GM19397 (cell line): ENCODE measurements at regions not wholly inside any gene's neighbourhood (a gene's known extent, or its start where the extent isn't known, plus 50 kb on each side); places are given as distances from the start of the nearest gene placed in this dataset.
"Not testable (repeated sequence)": the region's sequence is repeated elsewhere in the genome, so short reads cannot be mapped to it uniquely, and the experiment has no call there.

Experiments used
- ATAC-seq: cut with Tn5 transposase; IDR thresholded peaks from one replicate; pipeline ENCODE4 v1.9.1; 2021; ENCODE audit warnings: mild to moderate bottlenecking, moderate library complexity; ENCODE audit not compliant: unreplicated experiment

DNA sequence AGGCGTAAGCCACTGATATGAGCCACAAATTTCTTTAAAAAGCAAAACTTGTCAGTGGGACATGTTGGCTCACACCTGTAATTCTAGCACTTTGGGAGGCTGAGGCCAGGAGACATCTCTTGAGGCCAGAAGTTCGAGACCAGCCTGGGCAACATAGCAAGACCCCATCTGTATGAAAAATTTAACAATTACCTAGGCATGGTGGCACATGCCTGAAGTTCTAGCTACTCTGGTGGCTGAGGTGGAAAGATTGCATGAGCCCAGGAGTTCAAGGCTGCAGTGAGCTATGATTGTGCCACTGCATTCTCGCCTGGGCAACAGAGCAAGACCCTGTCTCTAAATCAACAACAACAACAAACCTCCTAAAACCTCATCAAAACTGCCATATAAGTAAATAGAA, 147.6 kb upstream of the BARHL2 start:
- no peak for ATAC-seq

DNA sequence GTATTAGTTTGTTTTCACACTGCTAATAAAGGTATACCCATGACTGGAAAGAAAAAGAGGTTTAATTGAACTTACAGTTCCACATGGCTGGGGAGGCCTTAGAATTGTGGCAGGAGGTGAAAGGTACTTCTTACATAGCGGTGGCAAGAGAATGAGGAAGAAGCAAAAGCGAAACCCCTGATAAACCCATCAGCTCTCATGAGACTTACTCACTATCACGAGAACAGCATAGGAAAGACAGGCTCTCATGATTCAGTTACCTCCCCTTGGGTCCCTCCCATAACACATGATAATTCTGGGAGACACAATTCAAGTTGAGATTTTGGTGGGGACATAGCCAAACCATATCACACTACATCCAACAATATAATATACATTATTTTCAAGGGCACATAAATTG, 145.7 kb upstream of the BARHL2 start:
- ATAC-seq: no peak

DNA sequence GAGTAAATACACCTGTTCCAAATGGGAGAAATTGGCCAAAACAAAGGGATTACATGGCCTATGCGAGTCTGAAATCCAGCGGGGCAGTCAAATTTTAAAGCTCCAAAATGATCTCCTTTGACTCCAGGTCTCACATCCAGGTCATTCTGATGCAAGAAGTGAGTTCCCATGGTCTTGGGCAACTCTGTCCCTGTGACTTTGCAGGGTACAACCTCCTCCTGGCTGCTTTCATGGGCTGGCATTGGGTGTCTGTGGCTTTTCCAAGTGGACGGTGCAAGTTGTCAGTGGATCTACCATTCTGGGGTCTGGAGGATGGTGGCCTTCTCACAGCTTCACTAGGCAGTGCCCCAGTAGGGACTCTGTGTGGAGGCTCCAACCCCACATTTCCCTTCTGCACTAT, 144.3 kb upstream of the BARHL2 start:
- ATAC-seq: not testable (repeated sequence)

DNA sequence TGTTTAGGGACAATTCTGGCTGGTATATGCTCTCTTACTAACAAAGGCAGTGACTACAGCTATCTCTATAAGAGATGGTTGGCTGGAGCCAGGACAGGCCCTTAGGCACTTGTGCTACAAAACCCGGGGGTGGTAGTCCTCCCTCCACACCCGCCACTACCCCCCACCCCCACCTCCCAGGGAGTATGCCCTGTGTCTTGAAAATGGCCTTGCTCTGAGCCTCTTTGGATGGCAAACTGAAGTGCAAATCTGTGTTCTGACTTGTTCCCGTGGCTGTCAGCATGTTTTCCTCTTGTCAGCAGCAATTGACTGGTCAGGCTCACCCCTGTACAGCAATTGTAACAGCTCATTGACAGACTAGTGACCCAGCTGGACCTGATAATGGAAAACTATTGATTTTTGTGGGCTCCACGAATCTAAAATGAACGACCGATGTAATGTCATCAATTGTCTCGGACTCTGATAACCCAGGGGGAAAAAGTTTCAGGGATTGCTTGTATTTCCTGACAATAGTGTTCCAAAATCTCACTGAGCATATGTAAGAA, 139.4 kb upstream of the BARHL2 start:
- ATAC-seq: no peak

DNA sequence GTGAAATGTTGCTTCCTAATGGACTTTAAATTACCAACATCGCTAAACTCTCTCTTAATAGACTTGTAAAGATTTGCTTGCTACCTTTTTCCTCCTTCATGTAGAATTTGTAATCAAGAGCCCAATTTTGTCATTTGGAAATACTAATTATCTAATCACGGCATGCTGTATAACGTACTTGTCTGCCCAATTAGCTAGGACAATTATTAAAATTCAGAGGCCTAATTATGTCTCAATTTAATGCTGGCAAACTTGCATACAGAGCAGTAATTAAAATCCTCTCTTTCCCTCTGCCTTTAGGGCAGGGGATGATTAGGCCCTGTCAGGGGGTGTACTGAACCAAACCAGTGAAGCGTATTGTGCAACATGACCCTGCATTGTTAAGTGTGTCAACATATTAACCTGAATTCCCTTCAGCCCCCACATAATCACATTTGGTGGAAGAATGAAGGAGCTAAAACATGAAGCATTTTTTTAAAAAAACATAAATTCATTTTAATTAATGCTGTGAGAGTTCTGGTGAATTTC, 137.4 kb upstream of the BARHL2 start:
- ATAC-seq: no peak

DNA sequence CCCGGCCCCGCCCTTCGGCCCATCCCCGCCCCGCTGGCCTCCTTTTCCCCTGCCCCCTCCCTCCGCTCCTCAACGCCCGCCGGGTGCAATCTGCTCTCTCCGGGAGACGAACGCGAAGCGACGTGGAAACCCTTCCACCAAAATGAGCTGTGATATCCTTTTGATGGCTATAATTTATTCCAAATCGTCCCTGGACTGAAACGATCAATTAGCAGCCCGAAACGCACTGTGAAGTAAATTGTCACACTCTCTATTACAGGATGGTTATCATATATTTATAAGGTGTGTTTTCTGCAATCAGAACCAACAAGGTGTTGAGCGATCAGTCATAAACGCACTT, 134.6 kb upstream of the BARHL2 start:
- ATAC-seq: no peak

DNA sequence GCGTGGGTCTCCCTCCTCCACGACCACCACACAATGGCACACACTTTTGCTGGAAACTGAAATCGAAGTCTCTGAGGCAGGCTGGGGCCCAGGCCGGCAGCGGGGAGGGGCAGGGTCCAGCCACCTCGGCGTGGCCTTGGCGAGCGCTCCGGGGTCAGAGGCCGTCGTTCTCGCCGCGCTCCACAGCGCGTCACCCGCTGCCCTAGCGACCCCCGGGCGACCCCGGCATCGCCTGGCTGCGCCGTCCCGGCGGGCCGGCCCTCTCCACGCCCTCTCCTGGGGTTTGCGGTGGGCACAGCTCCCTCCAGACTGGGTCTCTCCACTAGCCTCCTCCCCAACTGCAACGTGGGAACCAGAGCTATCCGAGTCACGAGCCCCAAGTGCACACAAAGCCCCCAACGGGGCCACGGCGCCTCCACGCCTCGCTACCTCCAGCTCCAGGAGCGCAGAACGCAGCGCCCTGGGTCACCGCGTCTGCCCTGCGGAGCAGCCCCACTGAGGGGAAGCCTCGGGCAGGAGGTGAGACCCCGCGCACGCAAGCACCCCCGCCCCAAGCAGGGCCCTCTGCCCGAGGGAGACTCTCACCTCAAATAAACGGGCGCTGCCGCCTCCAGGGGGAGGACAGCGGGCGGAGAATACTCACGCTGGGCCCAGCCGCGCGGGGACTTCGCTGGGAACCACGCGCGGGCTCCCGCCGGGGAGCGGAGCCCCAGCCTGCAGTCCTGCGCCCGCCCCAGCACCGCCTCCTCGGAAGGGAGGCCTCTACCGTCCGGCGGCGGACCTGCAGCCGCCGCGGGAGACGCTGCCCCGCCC, 134.0 kb upstream of the BARHL2 start:
- ATAC-seq: peak; percentile 99

DNA sequence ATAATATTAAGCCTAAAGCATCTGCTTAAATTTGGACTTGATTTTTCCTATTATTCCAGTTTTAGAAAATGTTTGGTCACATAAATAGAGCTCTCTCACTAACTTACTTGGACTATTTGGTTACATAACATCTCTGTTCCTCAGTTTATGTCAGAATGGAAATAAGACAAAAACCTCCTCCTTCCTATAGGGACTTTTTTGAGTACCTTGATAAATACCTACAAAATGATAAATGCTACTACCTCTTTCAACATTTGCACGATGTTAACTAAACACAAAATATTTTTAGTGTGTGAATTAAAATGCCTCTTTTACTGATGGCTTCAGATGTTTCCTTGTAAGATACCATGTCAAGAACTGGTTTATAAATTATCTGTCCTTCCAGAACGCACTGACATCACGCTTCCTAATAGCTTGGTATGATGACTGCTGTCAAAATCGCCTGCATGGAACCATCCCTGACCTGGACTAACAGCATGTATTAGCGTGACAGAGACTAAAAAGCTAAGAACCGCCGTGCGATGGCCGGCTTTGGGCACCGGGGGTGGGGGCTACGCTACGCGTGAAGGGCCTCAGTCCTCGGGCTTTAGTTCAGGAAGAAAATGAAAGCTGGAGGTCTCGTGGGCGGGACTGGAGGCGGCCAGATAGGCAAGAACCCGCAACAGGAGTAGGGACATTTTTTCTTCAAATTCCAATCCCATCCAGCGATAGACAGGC, 133.2 kb upstream of the BARHL2 start:
- no peak for ATAC-seq

DNA sequence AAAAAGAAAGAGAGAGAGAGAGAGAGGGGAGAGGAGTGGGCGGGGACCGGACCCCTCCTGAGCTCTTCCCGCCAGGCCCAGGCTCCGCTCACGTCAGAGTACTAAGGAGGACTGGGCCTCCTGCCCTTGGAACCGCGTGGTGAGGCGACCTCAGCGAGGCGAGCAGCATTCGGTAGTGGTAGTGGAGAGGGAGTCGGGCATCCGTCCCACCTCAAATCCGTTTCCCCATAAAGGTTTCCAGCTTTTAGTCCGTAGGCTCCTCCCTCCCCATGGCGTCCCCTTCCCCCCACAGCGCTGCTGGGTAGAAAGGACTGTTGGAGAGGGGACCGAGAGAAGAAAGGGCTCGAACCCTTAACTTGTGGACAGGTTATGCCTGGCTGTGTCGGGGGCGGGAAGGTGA, 124.4 kb upstream of the BARHL2 start:
- no peak for ATAC-seq

DNA sequence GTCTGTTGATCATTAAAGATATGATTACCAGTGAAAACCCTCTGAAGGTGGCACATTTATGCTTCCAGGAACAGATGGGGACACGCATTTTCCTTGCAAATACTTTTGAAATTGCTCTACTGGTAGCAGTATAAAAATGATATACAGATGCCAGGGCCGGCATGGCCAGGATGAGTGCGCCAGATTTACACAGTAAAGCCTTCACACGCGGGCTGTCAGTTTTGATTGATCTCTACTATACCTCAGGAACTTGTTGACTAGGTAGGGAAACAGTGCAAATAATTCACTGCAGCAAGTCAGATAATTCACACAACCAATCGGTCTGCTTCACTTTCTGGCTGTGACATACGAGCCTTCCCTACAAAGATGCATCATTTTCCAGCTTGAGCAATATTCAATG, 123.2 kb upstream of the BARHL2 start:
- no peak for ATAC-seq

DNA sequence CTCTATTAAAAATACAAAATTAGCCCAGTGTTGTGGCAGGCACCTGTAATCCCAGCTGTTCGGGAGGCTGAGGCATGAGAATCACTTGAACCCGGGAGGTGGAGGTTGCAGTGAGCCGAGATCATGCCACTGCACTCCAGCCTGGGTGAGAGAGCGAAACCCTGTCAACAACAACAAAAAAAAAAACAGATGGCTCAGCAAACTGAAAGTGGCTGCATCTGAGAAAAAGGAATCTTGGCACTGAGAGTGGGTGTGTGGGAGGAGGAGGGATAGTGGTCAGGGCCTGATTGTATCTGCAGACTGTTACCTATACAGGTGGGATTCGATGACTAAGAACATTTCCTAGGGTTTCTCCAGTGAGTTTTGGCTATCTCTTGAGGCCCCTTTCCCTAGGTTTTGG, 122.2 kb upstream of the BARHL2 start:
- ATAC-seq: no peak

DNA sequence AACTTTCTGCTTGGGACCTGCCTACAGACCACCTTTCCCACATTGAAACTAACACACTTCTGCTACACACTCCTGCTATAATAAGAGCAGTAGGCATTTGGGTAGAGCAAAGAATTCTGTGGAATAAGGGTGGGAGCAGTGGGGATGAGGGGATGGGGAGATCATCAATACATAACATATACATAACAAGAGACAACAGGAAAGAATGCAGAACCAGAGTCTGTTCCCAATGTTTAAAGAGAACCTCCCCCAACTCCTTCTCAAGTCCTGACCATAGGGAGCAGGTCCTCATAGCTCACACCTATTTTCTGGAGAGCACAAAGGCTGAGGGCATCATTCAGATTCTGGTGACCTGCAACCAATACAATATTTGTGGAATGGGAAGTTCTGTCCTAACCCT, 121.6 kb upstream of the BARHL2 start:
- ATAC-seq: no peak

DNA sequence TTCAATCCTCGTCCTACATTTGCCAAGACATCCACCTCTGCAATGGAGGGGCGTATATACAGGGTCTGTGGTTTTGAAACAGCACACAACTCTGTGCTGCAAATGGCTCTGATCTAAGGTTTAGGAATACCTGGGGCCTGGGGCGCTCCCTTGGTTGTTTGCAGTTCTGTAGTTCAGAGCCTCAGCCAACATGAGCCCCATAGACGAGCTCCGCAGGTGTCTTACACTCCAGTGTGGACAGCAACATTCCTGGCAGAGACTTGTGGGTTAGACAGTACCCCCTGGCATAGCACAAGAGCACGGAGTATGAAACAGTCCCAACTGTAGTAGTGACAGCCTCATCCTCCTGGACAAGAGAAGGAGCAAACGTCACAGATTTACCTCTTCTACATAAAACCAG, 120.3 kb upstream of the BARHL2 start:
- no peak for ATAC-seq

DNA sequence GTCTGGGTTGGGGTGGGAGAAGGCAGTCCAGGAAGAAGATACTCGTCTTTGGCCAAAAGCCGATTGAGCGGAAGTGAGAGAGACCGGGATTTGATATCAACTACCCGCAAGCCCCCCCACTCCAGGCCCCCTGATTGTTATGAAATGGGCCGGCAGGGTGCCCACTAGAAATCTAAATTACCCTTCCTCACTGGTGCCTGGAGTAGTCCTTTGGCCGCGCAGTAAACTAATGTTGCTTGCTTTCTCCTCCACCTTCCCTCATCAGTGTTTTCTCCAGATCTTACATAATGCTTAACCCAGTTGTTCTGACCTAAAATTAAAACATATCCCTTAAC, 119.2 kb upstream of the BARHL2 start:
- ATAC-seq: no peak

DNA sequence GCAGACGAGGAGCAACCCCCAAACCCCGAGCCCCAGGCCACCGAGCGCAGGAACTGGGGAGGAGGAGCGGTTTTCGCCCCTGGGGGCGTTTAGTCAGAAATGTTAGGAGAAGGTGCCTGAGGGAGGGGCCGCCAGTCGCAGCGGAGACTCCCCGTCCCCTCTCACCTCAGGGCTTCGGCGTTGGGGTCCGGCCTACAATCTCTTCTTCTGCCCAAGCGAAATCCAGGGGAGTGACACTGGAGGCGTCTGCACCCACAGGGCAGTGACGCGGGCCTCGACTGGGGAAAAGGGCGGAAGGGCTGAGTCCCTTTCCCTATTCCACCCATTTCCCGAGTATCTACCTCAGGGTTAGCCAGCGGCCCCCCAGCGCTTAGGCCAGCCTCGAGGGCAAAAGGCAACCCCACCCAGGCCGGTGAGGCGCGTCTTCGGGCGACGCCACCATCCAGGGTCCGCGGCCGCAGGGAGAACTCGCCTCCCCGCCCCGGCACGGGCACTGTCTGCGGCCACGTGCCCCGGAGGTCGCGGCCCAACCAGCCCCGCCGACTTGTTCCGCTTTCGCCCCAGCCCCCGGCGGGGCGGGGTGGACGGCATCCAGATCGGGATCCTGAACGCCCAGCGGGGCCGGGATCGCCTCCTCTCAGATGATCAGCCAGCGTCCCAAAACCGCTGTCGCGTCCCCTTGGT, 118.7 kb upstream of the BARHL2 start:
- no peak for ATAC-seq

DNA sequence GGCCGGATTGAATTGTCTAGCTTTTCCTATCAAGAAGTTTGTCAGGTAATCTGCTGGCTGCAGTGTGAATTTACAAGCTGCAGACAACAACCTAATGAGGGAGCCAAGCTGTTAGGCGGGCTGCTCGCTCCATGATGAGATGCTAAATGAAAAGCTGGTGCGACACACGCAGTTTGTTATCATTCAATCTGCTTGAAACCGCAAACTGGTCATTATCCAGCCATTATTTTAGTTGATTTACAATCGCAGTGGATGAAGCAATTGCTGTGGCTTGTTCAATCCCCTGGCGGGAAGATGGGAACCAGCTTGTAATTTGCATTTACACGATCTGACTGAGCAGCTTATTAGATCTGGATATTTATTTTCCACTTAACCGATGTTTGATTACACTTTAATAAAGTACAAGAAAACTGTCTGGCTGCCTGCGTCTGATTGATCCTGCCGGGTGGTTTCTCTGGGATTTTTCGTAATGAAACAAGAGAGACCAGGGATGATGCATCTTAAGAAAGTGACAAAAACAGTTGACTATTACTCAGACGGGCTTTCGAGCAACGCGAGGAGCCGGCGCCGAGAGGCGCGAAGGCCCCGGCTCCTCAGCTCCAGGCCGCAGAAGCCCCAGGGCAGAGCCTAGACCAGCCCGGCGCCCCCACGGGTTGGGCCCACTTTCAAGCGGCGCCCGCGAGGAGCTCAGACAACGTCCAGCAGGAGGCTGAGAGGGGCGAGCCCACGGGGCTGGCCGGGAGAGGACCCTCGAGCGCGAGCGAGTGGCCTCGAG, 118.0 kb upstream of the BARHL2 start:
- ATAC-seq: no peak

DNA sequence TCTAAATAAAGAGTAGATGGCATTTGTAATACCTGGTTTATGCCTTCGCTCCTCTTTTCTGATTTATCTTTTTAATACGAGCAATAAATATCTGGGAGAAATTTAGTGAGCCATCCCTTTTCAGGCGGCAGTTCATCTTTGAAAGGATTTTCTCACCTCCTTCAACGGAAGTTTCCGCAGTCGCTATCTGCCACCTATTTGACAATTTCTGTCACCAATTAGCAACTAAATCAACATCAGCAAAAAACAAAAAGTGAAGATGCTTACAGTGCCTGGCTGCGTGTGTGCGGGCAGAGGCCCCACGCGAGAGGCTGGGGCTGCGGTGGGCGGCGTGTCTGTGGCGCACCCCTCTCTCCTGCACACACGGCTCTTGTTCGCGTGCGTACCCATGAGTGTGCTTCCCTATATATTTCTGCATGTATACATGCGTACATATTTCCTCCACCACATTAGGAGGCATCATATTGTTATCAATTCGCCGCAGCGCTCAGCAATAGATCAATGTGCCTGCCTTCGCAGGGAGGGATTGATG, 117.3 kb upstream of the BARHL2 start:
- no peak for ATAC-seq

DNA sequence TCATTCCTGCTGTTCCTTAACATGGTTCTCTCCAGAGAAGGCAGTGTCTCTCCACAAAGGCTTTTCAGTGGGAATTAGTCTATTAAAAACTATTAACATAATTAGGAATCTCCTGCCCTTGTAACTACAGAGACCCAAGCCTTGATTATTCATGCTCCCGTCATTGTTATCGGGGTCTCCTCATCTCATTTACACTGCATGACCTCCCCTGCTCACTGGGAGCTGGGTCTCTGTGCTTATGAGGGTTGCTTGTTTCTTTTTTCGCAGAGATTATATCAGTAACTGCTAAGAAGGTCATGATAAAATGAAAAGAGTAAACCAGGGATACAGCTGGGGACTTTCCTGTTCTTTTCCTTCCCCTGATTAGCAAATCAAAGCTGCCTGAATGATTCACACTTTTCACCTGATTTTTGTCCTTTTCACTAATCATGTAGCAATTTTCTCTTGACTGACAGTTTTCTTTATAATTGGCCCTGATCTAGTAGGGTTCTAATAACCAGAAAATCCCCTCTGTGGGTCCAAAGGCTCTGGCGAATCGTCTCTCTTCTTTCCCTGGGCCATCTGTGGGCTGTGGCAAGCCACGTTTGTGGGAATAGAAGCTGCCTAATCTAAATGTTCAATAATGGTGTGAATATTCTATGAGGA, 116.5 kb upstream of the BARHL2 start:
- no peak for ATAC-seq

DNA sequence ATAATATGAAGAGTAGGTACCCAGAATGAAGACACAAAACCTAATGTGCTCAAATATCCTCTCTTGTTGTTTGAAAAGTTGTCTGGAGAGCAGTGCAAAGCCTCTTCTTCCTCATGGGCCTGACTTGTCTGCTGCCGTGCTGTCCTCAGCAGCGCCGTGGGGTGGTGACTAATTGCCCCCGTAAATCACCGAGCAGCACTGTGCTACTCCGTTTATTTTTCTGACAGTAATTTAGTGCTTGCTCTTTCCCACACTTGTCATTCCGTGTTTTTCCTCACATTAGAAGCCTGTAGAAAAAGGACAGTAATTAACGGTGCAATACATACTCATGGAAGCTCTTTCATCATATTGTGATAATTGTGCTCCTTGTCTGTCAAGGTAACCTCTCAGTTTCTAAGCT, 114.8 kb upstream of the BARHL2 start:
- no peak for ATAC-seq

DNA sequence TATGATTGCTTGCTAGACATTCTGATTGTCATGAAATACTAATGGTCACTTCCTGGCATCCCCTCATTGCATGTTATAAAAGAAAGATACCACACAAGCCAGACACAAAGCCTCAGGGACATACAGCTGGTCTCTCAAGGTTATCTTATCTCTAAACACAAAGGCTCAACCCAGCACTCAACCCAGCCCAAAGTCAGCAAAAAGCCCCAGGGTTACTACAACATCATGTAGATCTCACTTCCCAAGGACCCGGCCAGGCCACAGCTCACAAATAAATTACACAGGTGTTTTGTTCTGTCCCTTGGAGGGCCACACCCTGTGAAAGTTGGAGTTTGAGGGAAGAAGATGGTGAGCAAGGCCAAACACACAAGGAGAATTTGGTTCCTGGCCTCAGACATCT, 109.7 kb upstream of the BARHL2 start:
- no peak for ATAC-seq
